ENCODE measurements at regions not wholly inside any gene's neighbourhood (a gene's known extent, or its start where the extent isn't known, plus 50 kb on each side); places are given as distances from the start of the nearest gene placed in this dataset.

DNA sequence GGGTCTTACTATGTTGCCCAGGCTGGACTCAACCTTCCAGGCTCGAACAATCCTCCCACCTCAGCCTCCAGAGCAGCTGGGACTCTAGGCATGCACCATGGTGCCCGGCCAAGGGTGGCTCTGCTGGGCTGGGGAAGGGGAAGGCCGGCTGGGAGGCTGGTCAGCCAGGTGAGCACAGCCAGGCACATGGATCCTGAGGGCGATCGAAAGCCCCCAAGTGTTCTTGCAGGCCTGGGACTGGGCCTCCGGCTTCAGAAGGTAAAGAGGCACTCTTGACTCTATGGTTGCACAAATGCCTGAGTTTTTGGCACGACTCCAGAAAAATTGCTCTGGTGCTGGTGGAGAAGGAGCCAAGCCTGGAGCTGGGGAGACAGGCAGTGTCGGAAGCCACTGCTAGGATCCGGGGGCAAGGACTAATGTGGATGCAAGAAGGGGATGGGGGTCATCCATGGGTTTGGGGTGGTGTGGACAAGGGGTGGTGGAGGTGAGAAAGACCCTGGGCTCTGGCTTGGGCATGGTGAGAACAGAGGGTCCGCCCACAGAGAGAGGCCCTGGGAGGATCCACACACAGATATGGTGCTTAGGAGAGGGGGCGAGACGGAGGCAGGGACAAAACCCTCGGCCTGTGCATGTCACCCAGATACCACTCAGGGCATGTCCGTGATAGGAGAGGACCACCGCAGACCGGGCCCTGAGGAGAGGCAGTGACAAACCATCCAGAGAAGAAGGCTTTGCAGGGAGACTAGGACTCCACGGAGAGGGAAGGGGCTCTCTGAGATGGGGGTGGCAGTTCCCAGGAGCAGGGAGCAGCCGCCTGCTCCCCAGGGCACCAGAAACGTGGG is 51.1 kb upstream of the COL5A1 start:
- H3K36me3 ChIP-seq (replicated peaks) = no peaks in the 10 kb centered on the region
- H3K27me3 ChIP-seq (replicated peaks) = no peaks in the 10 kb centered on the region
- no peak overlapping the region for H3K4me3 ChIP-seq (ENCODE audit: low read depth, low read length)
- TF ChIP-seq, protein P1, sequence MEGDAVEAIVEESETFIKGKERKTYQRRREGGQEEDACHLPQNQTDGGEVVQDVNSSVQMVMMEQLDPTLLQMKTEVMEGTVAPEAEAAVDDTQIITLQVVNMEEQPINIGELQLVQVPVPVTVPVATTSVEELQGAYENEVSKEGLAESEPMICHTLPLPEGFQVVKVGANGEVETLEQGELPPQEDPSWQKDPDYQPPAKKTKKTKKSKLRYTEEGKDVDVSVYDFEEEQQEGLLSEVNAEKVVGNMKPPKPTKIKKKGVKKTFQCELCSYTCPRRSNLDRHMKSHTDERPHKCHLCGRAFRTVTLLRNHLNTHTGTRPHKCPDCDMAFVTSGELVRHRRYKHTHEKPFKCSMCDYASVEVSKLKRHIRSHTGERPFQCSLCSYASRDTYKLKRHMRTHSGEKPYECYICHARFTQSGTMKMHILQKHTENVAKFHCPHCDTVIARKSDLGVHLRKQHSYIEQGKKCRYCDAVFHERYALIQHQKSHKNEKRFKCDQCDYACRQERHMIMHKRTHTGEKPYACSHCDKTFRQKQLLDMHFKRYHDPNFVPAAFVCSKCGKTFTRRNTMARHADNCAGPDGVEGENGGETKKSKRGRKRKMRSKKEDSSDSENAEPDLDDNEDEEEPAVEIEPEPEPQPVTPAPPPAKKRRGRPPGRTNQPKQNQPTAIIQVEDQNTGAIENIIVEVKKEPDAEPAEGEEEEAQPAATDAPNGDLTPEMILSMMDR (IDR thresholded peaks at IDR 0.05; ENCODE audit: low read depth, low read length, missing control alignments) = no peak
- in situ Hi-C loops (cut with HindIII; ENCODE audit: low pct_ligation_motif_present, low sequenced_read_pairs) = no loop called here
- H3K27ac ChIP-seq = no peak overlapping the region
- no peak for DNase-seq

DNA sequence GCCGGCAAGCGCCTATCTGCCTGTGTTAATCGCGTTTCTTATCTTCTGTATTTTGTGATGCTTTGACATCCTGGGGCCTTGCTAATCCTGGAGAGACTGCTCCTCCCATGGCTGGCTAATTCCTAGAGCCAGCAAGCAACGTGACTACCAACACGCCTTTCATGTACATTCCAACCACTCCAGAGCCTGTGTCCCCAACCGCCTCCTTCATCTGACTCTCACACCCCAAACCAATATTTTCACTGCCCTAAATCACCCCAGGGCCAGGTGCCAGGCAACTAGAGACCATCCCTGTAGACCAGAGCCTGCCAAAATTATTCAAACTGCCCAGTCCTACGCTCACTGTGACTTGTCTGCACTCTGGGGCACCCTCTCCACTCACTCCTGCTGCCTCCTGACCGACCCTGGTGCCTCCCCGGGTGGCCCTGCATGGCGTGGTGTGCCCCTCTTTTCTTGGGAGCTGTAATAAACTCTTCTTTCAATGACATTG is 50.5 kb upstream of the COL5A1 start:
- H3K36me3 ChIP-seq (replicated peaks) = no peaks in the 10 kb centered on the region
- in situ Hi-C loops (cut with HindIII; ENCODE audit: low pct_ligation_motif_present, low sequenced_read_pairs) = no loop called here
- H3K4me3 ChIP-seq (ENCODE audit: low read depth, low read length) = no peak overlapping the region
- peak overlapping the region; percentile 92 for H3K27ac ChIP-seq
- TF ChIP-seq, protein P1 (IDR thresholded peaks at IDR 0.05; ENCODE audit: low read depth, low read length, missing control alignments) = no peak
- H3K27me3 ChIP-seq (replicated peaks) = no peaks in the 10 kb centered on the region
- DNase-seq = no peak

DNA sequence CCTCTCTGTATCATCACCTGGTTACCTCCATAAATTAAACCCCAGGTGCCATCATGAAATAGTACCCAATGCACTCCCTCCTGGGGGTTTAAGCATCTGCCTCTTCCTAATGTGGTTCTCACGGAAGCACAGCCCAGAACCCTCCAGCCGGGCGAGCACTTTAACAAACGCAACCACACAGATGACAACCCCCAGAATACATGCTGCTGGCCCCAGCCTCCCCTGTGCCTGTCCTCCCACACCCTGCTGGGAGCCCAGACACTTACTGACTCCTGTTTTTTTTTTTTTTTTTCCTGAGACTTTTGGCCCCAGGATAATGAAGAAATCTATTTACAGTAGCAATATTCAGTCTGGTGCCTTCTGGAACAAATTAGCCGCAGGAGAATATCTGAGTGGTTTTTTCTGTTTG is 50.0 kb upstream of the COL5A1 start:
- TF ChIP-seq, protein P1 (IDR thresholded peaks at IDR 0.05; ENCODE audit: low read depth, low read length, missing control alignments) = no peak
- in situ Hi-C loops (cut with HindIII; ENCODE audit: low pct_ligation_motif_present, low sequenced_read_pairs) = no loop called here
- H3K4me3 ChIP-seq (ENCODE audit: low read depth, low read length) = no peak overlapping the region
- peak; percentile 25 for DNase-seq
- H3K27me3 ChIP-seq (replicated peaks) = no peaks in the 10 kb centered on the region
- H3K27ac ChIP-seq = peak overlapping the region; percentile 92
- no peaks in the 10 kb centered on the region for H3K36me3 ChIP-seq (replicated peaks)

All from brain microvascular endothelial cell (primary cell).